HG03521 (cell line): ENCODE measurements at regions not wholly inside any gene's neighbourhood (a gene's known extent, or its start where the extent isn't known, plus 50 kb on each side); places are given as distances from the start of the nearest gene placed in this dataset.
"Not testable (repeated sequence)": the region's sequence is repeated elsewhere in the genome, so short reads cannot be mapped to it uniquely, and the experiment has no call there.

ENCODE experiments used
- ATAC-seq: cut with Tn5 transposase; IDR thresholded peaks from one replicate; pipeline ENCODE4 v1.9.1; 2021; ENCODE audit warnings: mild to moderate bottlenecking, moderate library complexity; ENCODE audit not compliant: unreplicated experiment

GRCh38 chr11:82229341-82229740 lies 504.3 kb downstream of the FAM181B start:
- no peak for ATAC-seq

GRCh38 chr11:82225930-82226329 lies 507.7 kb downstream of the FAM181B start:
- ATAC-seq: no peak

GRCh38 chr11:82225502-82225901 lies 508.2 kb downstream of the FAM181B start:
- ATAC-seq: no peak

- ATAC-seq: no peak
Observed at GRCh38 chr11:82216927-82217570, 516.6 kb downstream of the FAM181B start.

GRCh38 chr11:82210011-82210410 lies 523.7 kb downstream of the FAM181B start:
- no peak for ATAC-seq

GRCh38 chr11:82195283-82195682 lies 538.4 kb downstream of the FAM181B start:
- no peak for ATAC-seq

GRCh38 chr11:82194521-82194920 lies 539.1 kb downstream of the FAM181B start:
- ATAC-seq: no peak

- no peak for ATAC-seq
Observed at GRCh38 chr11:82191695-82192094, 542.0 kb downstream of the FAM181B start.

GRCh38 chr11:82185925-82186324 lies 547.7 kb downstream of the FAM181B start:
- no peak for ATAC-seq

- ATAC-seq: no peak
Observed at GRCh38 chr11:82184966-82185365, 548.7 kb downstream of the FAM181B start.

- ATAC-seq: no peak
Observed at GRCh38 chr11:82183346-82183745, 550.3 kb downstream of the FAM181B start.

GRCh38 chr11:82182697-82183096 lies 551.0 kb downstream of the FAM181B start:
- ATAC-seq: not testable (repeated sequence)

GRCh38 chr11:82181796-82182195 lies 551.9 kb downstream of the FAM181B start:
- not testable (repeated sequence) for ATAC-seq

- ATAC-seq: no peak
Observed at GRCh38 chr11:82176945-82177344, 556.7 kb downstream of the FAM181B start.

- no peak for ATAC-seq
Observed at GRCh38 chr11:82176365-82176764, 557.3 kb downstream of the FAM181B start.

- ATAC-seq: no peak
Observed at GRCh38 chr11:82174610-82175009, 559.1 kb downstream of the FAM181B start.

- ATAC-seq: no peak
Observed at GRCh38 chr11:82146789-82147188, 586.9 kb downstream of the FAM181B start.

- no peak for ATAC-seq
Observed at GRCh38 chr11:82118946-82119345, 614.7 kb downstream of the FAM181B start.

GRCh38 chr11:82117362-82117761 lies 616.3 kb downstream of the FAM181B start:
- no peak for ATAC-seq

- no peak for ATAC-seq
Observed at GRCh38 chr11:82105331-82105998, 628.2 kb downstream of the FAM181B start.

- no peak for ATAC-seq
Observed at GRCh38 chr11:82092904-82093303, 640.8 kb downstream of the FAM181B start.

- no peak for ATAC-seq
Observed at GRCh38 chr11:82089426-82089825, 644.2 kb downstream of the FAM181B start.

- no peak for ATAC-seq
Observed at GRCh38 chr11:82085493-82085892, 648.2 kb downstream of the FAM181B start.
